ENCODE measurements at regions not wholly inside any gene's neighbourhood (a gene's known extent, or its start where the extent isn't known, plus 50 kb on each side); places are given as distances from the start of the nearest gene placed in this dataset.

DNA sequence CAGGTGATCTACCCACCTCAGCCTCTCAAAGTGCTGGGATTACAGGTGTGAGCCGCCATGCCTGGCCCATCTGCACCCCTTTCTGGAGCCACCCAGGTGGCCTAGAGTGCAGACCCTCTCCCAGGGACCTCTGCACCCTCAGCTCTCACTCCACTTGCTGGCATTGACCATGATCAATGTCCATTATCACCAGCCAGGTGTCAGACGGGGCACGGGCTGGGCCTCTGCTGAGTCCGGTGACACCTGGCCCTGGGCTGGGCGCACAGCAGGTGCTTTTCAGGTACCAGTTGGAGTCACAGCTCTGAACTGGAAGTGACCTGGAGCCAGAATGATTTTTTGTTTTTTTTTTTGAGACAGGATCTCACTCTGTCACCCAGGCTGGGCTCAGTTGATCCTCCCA, 91.8 kb upstream of the PMEPA1 start:
- TF ChIP-seq CTCF (IDR thresholded peaks at IDR 0.05) (no peak), POLR2A (IDR thresholded peaks at IDR 0.05) (no peak), POLR2AphosphoS5 (IDR thresholded peaks at IDR 0.05) (no peak)
